ENCODE measurements at regions not wholly inside any gene's neighbourhood (a gene's known extent, or its start where the extent isn't known, plus 50 kb on each side); places are given as distances from the start of the nearest gene placed in this dataset.

DNA sequence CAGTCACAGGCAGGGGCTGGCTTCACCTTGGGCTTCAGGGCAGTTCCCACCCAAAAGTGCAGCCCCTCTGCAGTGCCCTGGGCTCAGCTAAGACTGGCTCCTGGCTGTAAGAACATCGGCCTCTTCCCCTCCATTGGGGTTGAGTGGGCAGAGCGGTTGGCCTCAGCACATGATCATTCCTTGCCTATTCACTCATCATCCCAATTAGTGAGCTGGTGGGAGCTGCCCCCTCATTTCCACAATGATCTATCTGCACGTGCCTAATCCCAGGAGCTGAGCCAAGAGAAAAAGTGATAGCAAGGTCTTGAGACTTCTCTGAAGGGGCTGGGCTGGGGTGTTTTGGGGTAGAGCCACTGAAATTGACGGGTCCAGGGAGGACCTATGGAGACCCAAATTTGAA lies 133.6 kb downstream of the SYF2 start:
- no peaks in the 10 kb centered on the region for H3F3A ChIP-seq (ENCODE audit: insufficient read depth, low read depth)
- no peaks in the 10 kb centered on the region for H4K20me1 ChIP-seq (ENCODE audit: insufficient read depth)
- intact Hi-C loops (cut with micrococcal nuclease; ENCODE audit: unreplicated experiment) = no loop called here
- H3K4me3 ChIP-seq = no peak overlapping the region
- TF ChIP-seq, protein P1, sequence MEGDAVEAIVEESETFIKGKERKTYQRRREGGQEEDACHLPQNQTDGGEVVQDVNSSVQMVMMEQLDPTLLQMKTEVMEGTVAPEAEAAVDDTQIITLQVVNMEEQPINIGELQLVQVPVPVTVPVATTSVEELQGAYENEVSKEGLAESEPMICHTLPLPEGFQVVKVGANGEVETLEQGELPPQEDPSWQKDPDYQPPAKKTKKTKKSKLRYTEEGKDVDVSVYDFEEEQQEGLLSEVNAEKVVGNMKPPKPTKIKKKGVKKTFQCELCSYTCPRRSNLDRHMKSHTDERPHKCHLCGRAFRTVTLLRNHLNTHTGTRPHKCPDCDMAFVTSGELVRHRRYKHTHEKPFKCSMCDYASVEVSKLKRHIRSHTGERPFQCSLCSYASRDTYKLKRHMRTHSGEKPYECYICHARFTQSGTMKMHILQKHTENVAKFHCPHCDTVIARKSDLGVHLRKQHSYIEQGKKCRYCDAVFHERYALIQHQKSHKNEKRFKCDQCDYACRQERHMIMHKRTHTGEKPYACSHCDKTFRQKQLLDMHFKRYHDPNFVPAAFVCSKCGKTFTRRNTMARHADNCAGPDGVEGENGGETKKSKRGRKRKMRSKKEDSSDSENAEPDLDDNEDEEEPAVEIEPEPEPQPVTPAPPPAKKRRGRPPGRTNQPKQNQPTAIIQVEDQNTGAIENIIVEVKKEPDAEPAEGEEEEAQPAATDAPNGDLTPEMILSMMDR (conservative IDR thresholded peaks at IDR 0.05) = no peak
- no peak for TF ChIP-seq EZH2 (IDR thresholded peaks at IDR 0.05; ENCODE audit: low read depth)
- H3K27ac ChIP-seq = no peak overlapping the region
- no peaks in the 10 kb centered on the region for H3K79me2 ChIP-seq (ENCODE audit: low read depth)
- peaks cover 6% of the 10 kb centered on the region for H3K4me1 ChIP-seq (replicated peaks; ENCODE audit: insufficient read depth)
- H3K9me3 ChIP-seq (ENCODE audit: insufficient read depth, low read depth) = no peaks in the 10 kb centered on the region
- POLR2A ChIA-PET (ENCODE audit: unreplicated experiment) = interaction anchor here (0.7 kb wide), 1 partner anchor 149 kb away, joined by 3 read pairs; no protein-coding TSS in a partner anchor
- H2AFZ ChIP-seq = no peak overlapping the region
- no peaks in the 10 kb centered on the region for H3K9me2 ChIP-seq (ENCODE audit: insufficient read depth)
- no peaks in the 10 kb centered on the region for H3K36me3 ChIP-seq (ENCODE audit: low read depth)
- BruUV-seq (replicated peaks) = no TSS peak
- no peak overlapping the region for H3K4me2 ChIP-seq
- no peak for DNase-seq
- CTCF ChIA-PET = interaction anchor here (0.6 kb wide), 1 partner anchor 255 kb away, joined by 3 read pairs; no protein-coding TSS in a partner anchor
- H3K27me3 ChIP-seq (ENCODE audit: insufficient read depth, low read depth) = peaks cover 5% of the 10 kb centered on the region; the same call in 1 of the 2 replicates

DNA sequence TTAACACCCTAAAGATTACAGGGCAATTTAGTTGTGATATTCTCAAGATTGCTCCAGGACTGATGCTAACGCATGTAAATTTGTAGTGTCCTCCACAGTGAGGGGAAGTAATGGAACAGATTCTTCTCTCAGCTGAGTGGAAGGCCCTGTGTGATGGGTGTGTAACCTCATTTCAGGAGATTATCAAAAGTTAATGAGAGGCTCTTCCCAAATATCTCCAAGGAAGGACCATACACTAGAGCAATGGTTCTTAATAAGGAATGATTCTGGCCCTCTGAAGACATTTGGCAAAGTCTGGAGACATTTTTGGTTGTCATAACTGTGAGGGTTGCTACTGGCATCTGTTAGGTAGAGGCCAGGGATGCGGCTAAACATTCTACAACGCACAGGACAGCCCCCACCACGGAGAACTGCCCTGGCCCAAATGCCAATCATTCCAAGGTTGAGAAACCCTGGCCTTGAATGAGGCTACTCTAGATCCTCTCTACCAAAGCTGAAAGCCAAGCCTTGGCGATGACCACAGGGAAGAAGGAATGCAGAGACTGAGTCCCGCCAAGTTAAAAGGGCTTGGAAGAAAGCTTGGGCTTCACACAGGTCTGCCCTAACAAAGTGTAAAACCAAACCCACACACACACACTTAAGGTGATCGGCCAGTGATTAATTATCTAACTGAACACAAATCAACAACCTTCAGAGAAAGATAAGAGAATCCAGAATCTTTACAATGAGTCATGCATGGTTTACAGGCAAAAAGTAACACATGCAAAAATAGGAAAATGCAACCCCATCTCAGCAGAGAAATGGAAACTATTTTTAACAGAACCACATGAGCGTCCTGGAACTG lies 135.8 kb downstream of the SYF2 start:
- DNase-seq = no peak
- H3K27ac ChIP-seq = no peak overlapping the region
- H4K20me1 ChIP-seq (ENCODE audit: insufficient read depth) = no peaks in the 10 kb centered on the region
- no peak overlapping the region for H2AFZ ChIP-seq
- BruUV-seq (replicated peaks) = no TSS peak
- CTCF ChIA-PET = interaction anchor here (0.6 kb wide), 1 partner anchor 413 kb away, joined by 3 read pairs; no protein-coding TSS in a partner anchor
- no peaks in the 10 kb centered on the region for H3K79me2 ChIP-seq (ENCODE audit: low read depth)
- intact Hi-C loops (cut with micrococcal nuclease; ENCODE audit: unreplicated experiment) = no loop called here
- no peak for TF ChIP-seq EZH2 (IDR thresholded peaks at IDR 0.05; ENCODE audit: low read depth)
- TF ChIP-seq, protein P1 (conservative IDR thresholded peaks at IDR 0.05) = no peak
- H3K4me2 ChIP-seq = no peak overlapping the region
- H3K9me2 ChIP-seq (ENCODE audit: insufficient read depth) = no peaks in the 10 kb centered on the region
- H3K36me3 ChIP-seq (ENCODE audit: low read depth) = no peaks in the 10 kb centered on the region
- no peaks in the 10 kb centered on the region for H3K9me3 ChIP-seq (ENCODE audit: insufficient read depth, low read depth)
- peaks cover 5% of the 10 kb centered on the region; the same call in 1 of the 2 replicates for H3K27me3 ChIP-seq (ENCODE audit: insufficient read depth, low read depth)
- peaks cover 6% of the 10 kb centered on the region for H3K4me1 ChIP-seq (replicated peaks; ENCODE audit: insufficient read depth)
- H3K4me3 ChIP-seq = no peak overlapping the region
- no peaks in the 10 kb centered on the region for H3F3A ChIP-seq (ENCODE audit: insufficient read depth, low read depth)
- POLR2A ChIA-PET (ENCODE audit: unreplicated experiment) = no interaction called here

- intact Hi-C loops (cut with micrococcal nuclease; ENCODE audit: unreplicated experiment) = no loop called here
- Histone ChIP-seq H3K36me3 (ENCODE audit: low read depth) (no peaks in the 10 kb centered on the region), H3K4me1 (replicated peaks; ENCODE audit: insufficient read depth) (peaks cover 6% of the 10 kb centered on the region), H3K27ac (no peak overlapping the region), H3K79me2 (ENCODE audit: low read depth) (no peaks in the 10 kb centered on the region), H2AFZ (no peak overlapping the region), H3K9me2 (ENCODE audit: insufficient read depth) (no peaks in the 10 kb centered on the region), H3K4me2 (no peak overlapping the region), H4K20me1 (ENCODE audit: insufficient read depth) (no peaks in the 10 kb centered on the region), H3K4me3 (no peak overlapping the region), H3K9me3 (ENCODE audit: insufficient read depth, low read depth) (no peaks in the 10 kb centered on the region), H3F3A (ENCODE audit: insufficient read depth, low read depth) (no peaks in the 10 kb centered on the region), H3K27me3 (ENCODE audit: insufficient read depth, low read depth) (peaks cover 5% of the 10 kb centered on the region; the same call in 1 of the 2 replicates)
- no TSS peak for BruUV-seq (replicated peaks)
- TF ChIP-seq EZH2 (IDR thresholded peaks at IDR 0.05; ENCODE audit: low read depth) = no peak
- TF ChIP-seq, protein P1 (conservative IDR thresholded peaks at IDR 0.05) = no peak
- CTCF ChIA-PET = interaction anchor here (0.6 kb wide), 1 partner anchor 412 kb away, joined by 3 read pairs; no protein-coding TSS in a partner anchor
- POLR2A ChIA-PET (ENCODE audit: unreplicated experiment) = no interaction called here
- no peak for DNase-seq
These were observed 136.6 kb downstream of the SYF2 start for GRCh38 chr1:25095635-25096200.

All from PC-9 (cell line).